GM23338 (cell line): ENCODE measurements at regions not wholly inside any gene's neighbourhood (a gene's known extent, or its start where the extent isn't known, plus 50 kb on each side); places are given as distances from the start of the nearest gene placed in this dataset.

ENCODE experiments used
- ATAC-seq: fragments of 200-7000 bp; cut with Tn5 transposase; 3 replicates; pipeline ENCODE4 v1.9.1; 2020
- DNase-seq: peaks from one replicate; pipeline ENCODE4 v3.0.0-alpha.2; 2015; ENCODE audit warnings: low spot score
- H2AFZ ChIP-seq: fragments of 200-600 bp; sonication (generic); 2 replicates; pipeline ENCODE4 v1.8.0; 2016; ENCODE audit warnings: antibody characterized with exemption, mild to moderate bottlenecking, moderate library complexity
- H3F3A ChIP-seq: fragments of 200-600 bp; sonication (generic); replicated peaks from 2 replicates; pipeline ENCODE4 v1.8.0; 2017; ENCODE audit warnings: antibody characterized with exemption, mixed run types, low read depth
- H3K27ac ChIP-seq: fragments of 200-600 bp; sonication (generic); 2 replicates; pipeline ENCODE4 v1.6.1; 2016; ENCODE audit warnings: low read depth
- H3K27me3 ChIP-seq: fragments of 200-600 bp; sonication (generic); 2 replicates; pipeline ENCODE4 v1.8.0; 2016; ENCODE audit warnings: mild to moderate bottlenecking, mixed run types, moderate library complexity; ENCODE audit not compliant: insufficient read depth
- H3K36me3 ChIP-seq: fragments of 200-600 bp; sonication (generic); 2 replicates; pipeline ENCODE4 v1.8.0; 2016; ENCODE audit warnings: mild to moderate bottlenecking; ENCODE audit not compliant: insufficient read depth
- H3K4me1 ChIP-seq: fragments of 200-600 bp; sonication (generic); 2 replicates; pipeline ENCODE4 v1.8.0; 2016; ENCODE audit warnings: mild to moderate bottlenecking, moderate library complexity; ENCODE audit not compliant: insufficient read depth
- H3K4me2 ChIP-seq: fragments of 200-600 bp; sonication (generic); 2 replicates; pipeline ENCODE4 v1.7.1; 2017; ENCODE audit warnings: mixed run types
- H3K4me3 ChIP-seq: fragments of 200-600 bp; sonication (generic); 2 replicates; pipeline ENCODE4 v1.6.1; 2016; ENCODE audit warnings: mixed run types
- H3K79me2 ChIP-seq: fragments of 200-600 bp; sonication (generic); replicated peaks from 2 replicates; pipeline ENCODE4 v1.8.0; 2017; ENCODE audit warnings: mild to moderate bottlenecking; ENCODE audit not compliant: insufficient read depth
- H3K9me2 ChIP-seq: fragments of 200-600 bp; sonication (generic); 2 replicates; pipeline ENCODE4 v1.8.0; 2017; ENCODE audit not compliant: insufficient read depth
- H4K20me1 ChIP-seq: fragments of 200-600 bp; sonication (generic); replicated peaks from 2 replicates; pipeline ENCODE4 v1.8.0; 2017; ENCODE audit warnings: mild to moderate bottlenecking; ENCODE audit not compliant: insufficient read depth
- H3K27ac Mint-ChIP-seq: 2 replicates; pipeline ENCODE4 v1.8.0; 2020; ENCODE audit warnings: inconsistent platforms, mild to moderate bottlenecking, moderate library complexity, mixed read lengths
- H3K27me3 Mint-ChIP-seq: 3 replicates; pipeline ENCODE4 v1.8.0; 2022; ENCODE audit warnings: low read depth, mild to moderate bottlenecking, moderate library complexity, mixed read lengths, inconsistent platforms; ENCODE audit not compliant: insufficient read depth, poor library complexity
- H3K36me3 Mint-ChIP-seq: 3 replicates; pipeline ENCODE4 v1.8.0; 2021; ENCODE audit warnings: low read depth, mild to moderate bottlenecking, inconsistent platforms, moderate library complexity, mixed read lengths
- H3K4me1 Mint-ChIP-seq: 3 replicates; pipeline ENCODE4 v1.8.0; 2020; ENCODE audit warnings: mild to moderate bottlenecking, inconsistent platforms, mixed read lengths
- H3K4me3 Mint-ChIP-seq: 3 replicates; pipeline ENCODE4 v1.8.0; 2021; ENCODE audit warnings: moderate library complexity, mild to moderate bottlenecking, inconsistent platforms, mixed read lengths
- H3K9me3 Mint-ChIP-seq: 3 replicates; pipeline ENCODE4 v1.8.0; 2020; ENCODE audit warnings: moderate library complexity, mild to moderate bottlenecking, inconsistent platforms, mixed read lengths
- CREB1 ChIP-seq: fragments of 250-450 bp; sonication (Bioruptor Pico); IDR thresholded peaks from 2 replicates; pipeline ENCODE4 v1.5.0; 2020; ENCODE audit warnings: low read depth, mild to moderate bottlenecking, moderate library complexity
- EZH2 ChIP-seq: fragments of 200-600 bp; sonication (generic); IDR thresholded peaks from one replicate; pipeline ENCODE4 v1.8.0; 2017; ENCODE audit warnings: antibody characterized with exemption, mild to moderate bottlenecking, low read depth; ENCODE audit not compliant: unreplicated experiment
- POLR2AphosphoS5 ChIP-seq: IDR thresholded peaks from 2 replicates; pipeline ENCODE4 v1.6.1; 2016; ENCODE audit warnings: antibody characterized with exemption, low read depth
- STAT1 ChIP-seq: IDR thresholded peaks from one replicate; pipeline ENCODE4 v1.6.1; 2016; ENCODE audit warnings: antibody characterized with exemption; ENCODE audit not compliant: unreplicated experiment
- ZNF114 ChIP-seq: fragments of 250-450 bp; sonication (Bioruptor Pico); IDR thresholded peaks from 2 replicates; pipeline ENCODE4 v1.5.0; 2020; ENCODE audit warnings: mild to moderate bottlenecking, moderate library complexity
- ZNF331 ChIP-seq: fragments of 250-450 bp; sonication (Bioruptor Pico); IDR thresholded peaks from 2 replicates; pipeline ENCODE4 v1.5.0; 2020; ENCODE audit warnings: low read depth, mild to moderate bottlenecking, moderate library complexity
- TF ChIP-seq, protein P1 (sequence below): IDR thresholded peaks from one replicate; pipeline ENCODE4 v1.6.1; 2018; ENCODE audit warnings: antibody characterized with exemption; ENCODE audit not compliant: unreplicated experiment
- TF ChIP-seq, protein P2 (sequence below): fragments of 250-450 bp; sonication (Bioruptor Pico); IDR thresholded peaks from 2 replicates; pipeline ENCODE4 v1.5.0; 2020; ENCODE audit warnings: mild to moderate bottlenecking, moderate library complexity
- TF ChIP-seq, protein P3 (sequence below), 2 experiments: fragments of 200-600 bp in 1 of 2; sonication (generic) in 1 of 2; conservative IDR thresholded peaks; 2 replicates each; pipeline versions ENCODE4 v1.5.1 to v1.6.1; 2016 to 2017; ENCODE audit warnings: antibody characterized with exemption in 2 of 2, low read depth in 2 of 2, mild to moderate bottlenecking in 2 of 2, moderate library complexity in 1 of 2
- TF ChIP-seq, protein P4 (sequence below): IDR thresholded peaks from 2 replicates; pipeline ENCODE4 v1.6.1; 2016; ENCODE audit warnings: antibody characterized with exemption

GRCh38 chr9:99362321-99362720 lies 140.2 kb downstream of the SEC61B start:
- Mint-ChIP-seq H3K27me3 (peaks cover 3% of the 10 kb centered on the region), H3K27ac (no peak overlapping the region), H3K9me3 (no peaks in the 10 kb centered on the region), H3K36me3 (no peaks in the 10 kb centered on the region), H3K4me1 (peaks cover 5% of the 10 kb centered on the region), H3K4me3 (no peak overlapping the region)
- no peaks in the 10 kb centered on the region for H3K27me3 ChIP-seq
- TF ChIP-seq POLR2AphosphoS5 (no peak), ZNF331 (no peak), CREB1 (CRISPR knock-in tag) (no peak), STAT1 (no peak)
- no peaks in the 10 kb centered on the region for H3K9me2 ChIP-seq
- ATAC-seq (no peak), DNase-seq (no peak)
- H3K4me2 ChIP-seq: no peak overlapping the region
- no peak overlapping the region for H2AFZ ChIP-seq
- no peak overlapping the region for H3K27ac ChIP-seq
- no peaks in the 10 kb centered on the region for H3F3A ChIP-seq
- no peaks in the 10 kb centered on the region for H3K36me3 ChIP-seq
- no peak overlapping the region for H3K4me3 ChIP-seq
- H3K4me1 ChIP-seq: no peaks in the 10 kb centered on the region
- H4K20me1 ChIP-seq: no peaks in the 10 kb centered on the region
- no peaks in the 10 kb centered on the region for H3K79me2 ChIP-seq

DNA sequence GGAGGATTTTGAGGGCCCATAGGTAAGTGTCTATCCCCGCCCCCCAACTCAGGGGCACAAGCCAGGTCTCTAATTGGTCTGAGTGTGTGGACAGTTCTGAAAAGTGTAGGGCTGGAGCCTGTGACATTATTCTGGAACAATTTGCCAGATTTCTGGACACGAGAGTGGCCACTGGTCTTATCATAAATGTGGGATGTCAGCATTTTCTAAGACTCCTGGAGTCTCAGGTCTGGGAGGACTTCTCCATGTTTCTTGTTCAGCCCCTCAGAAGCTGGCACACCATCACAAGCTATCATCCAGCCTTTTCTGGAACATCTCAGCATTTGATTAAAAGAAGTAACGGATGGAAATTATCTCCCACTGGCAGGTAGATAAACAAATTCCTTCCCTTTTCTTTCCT lies 141.4 kb downstream of the SEC61B start:
- Mint-ChIP-seq H3K4me3 (no peak overlapping the region), H3K27ac (no peak overlapping the region), H3K27me3 (peaks cover 4% of the 10 kb centered on the region), H3K4me1 (peaks cover 9% of the 10 kb centered on the region), H3K36me3 (no peaks in the 10 kb centered on the region), H3K9me3 (no peaks in the 10 kb centered on the region)
- Histone ChIP-seq H3K27ac (no peak overlapping the region), H3K79me2 (no peaks in the 10 kb centered on the region), H2AFZ (no peak overlapping the region), H4K20me1 (no peaks in the 10 kb centered on the region), H3K27me3 (no peaks in the 10 kb centered on the region), H3K36me3 (no peaks in the 10 kb centered on the region), H3K9me2 (no peaks in the 10 kb centered on the region), H3F3A (no peaks in the 10 kb centered on the region), H3K4me2 (no peak overlapping the region), H3K4me1 (no peaks in the 10 kb centered on the region; the same call in 1 of the 2 replicates), H3K4me3 (no peak overlapping the region)
- no peak for DNase-seq
- no peak for ATAC-seq
- TF ChIP-seq ZNF331 (no peak), CREB1 (CRISPR knock-in tag) (no peak), POLR2AphosphoS5 (no peak), EZH2 (no peak), ZNF114 (no peak), STAT1 (no peak)
- TF ChIP-seq, protein P1, sequence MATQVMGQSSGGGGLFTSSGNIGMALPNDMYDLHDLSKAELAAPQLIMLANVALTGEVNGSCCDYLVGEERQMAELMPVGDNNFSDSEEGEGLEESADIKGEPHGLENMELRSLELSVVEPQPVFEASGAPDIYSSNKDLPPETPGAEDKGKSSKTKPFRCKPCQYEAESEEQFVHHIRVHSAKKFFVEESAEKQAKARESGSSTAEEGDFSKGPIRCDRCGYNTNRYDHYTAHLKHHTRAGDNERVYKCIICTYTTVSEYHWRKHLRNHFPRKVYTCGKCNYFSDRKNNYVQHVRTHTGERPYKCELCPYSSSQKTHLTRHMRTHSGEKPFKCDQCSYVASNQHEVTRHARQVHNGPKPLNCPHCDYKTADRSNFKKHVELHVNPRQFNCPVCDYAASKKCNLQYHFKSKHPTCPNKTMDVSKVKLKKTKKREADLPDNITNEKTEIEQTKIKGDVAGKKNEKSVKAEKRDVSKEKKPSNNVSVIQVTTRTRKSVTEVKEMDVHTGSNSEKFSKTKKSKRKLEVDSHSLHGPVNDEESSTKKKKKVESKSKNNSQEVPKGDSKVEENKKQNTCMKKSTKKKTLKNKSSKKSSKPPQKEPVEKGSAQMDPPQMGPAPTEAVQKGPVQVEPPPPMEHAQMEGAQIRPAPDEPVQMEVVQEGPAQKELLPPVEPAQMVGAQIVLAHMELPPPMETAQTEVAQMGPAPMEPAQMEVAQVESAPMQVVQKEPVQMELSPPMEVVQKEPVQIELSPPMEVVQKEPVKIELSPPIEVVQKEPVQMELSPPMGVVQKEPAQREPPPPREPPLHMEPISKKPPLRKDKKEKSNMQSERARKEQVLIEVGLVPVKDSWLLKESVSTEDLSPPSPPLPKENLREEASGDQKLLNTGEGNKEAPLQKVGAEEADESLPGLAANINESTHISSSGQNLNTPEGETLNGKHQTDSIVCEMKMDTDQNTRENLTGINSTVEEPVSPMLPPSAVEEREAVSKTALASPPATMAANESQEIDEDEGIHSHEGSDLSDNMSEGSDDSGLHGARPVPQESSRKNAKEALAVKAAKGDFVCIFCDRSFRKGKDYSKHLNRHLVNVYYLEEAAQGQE: no peak
- TF ChIP-seq, protein P2, sequence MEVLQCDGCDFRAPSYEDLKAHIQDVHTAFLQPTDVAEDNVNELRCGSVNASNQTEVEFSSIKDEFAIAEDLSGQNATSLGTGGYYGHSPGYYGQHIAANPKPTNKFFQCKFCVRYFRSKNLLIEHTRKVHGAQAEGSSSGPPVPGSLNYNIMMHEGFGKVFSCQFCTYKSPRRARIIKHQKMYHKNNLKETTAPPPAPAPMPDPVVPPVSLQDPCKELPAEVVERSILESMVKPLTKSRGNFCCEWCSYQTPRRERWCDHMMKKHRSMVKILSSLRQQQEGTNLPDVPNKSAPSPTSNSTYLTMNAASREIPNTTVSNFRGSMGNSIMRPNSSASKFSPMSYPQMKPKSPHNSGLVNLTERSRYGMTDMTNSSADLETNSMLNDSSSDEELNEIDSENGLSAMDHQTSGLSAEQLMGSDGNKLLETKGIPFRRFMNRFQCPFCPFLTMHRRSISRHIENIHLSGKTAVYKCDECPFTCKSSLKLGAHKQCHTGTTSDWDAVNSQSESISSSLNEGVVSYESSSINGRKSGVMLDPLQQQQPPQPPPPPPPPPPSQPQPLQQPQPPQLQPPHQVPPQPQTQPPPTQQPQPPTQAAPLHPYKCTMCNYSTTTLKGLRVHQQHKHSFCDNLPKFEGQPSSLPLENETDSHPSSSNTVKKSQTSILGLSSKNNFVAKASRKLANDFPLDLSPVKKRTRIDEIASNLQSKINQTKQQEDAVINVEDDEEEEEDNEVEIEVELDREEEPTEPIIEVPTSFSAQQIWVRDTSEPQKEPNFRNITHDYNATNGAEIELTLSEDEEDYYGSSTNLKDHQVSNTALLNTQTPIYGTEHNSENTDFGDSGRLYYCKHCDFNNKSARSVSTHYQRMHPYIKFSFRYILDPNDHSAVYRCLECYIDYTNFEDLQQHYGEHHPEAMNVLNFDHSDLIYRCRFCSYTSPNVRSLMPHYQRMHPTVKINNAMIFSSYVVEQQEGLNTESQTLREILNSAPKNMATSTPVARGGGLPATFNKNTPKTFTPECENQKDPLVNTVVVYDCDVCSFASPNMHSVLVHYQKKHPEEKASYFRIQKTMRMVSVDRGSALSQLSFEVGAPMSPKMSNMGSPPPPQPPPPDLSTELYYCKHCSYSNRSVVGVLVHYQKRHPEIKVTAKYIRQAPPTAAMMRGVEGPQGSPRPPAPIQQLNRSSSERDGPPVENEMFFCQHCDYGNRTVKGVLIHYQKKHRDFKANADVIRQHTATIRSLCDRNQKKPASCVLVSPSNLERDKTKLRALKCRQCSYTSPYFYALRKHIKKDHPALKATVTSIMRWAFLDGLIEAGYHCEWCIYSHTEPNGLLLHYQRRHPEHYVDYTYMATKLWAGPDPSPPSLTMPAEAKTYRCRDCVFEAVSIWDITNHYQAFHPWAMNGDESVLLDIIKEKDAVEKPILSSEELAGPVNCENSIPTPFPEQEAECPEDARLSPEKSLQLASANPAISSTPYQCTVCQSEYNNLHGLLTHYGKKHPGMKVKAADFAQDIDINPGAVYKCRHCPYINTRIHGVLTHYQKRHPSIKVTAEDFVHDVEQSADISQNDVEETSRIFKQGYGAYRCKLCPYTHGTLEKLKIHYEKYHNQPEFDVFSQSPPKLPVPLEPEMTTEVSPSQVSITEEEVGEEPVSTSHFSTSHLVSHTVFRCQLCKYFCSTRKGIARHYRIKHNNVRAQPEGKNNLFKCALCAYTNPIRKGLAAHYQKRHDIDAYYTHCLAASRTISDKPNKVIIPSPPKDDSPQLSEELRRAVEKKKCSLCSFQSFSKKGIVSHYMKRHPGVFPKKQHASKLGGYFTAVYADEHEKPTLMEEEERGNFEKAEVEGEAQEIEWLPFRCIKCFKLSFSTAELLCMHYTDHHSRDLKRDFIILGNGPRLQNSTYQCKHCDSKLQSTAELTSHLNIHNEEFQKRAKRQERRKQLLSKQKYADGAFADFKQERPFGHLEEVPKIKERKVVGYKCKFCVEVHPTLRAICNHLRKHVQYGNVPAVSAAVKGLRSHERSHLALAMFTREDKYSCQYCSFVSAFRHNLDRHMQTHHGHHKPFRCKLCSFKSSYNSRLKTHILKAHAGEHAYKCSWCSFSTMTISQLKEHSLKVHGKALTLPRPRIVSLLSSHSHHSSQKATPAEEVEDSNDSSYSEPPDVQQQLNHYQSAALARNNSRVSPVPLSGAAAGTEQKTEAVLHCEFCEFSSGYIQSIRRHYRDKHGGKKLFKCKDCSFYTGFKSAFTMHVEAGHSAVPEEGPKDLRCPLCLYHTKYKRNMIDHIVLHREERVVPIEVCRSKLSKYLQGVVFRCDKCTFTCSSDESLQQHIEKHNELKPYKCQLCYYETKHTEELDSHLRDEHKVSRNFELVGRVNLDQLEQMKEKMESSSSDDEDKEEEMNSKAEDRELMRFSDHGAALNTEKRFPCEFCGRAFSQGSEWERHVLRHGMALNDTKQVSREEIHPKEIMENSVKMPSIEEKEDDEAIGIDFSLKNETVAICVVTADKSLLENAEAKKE (CRISPR knock-in tag): no peak
- TF ChIP-seq, protein P3, sequence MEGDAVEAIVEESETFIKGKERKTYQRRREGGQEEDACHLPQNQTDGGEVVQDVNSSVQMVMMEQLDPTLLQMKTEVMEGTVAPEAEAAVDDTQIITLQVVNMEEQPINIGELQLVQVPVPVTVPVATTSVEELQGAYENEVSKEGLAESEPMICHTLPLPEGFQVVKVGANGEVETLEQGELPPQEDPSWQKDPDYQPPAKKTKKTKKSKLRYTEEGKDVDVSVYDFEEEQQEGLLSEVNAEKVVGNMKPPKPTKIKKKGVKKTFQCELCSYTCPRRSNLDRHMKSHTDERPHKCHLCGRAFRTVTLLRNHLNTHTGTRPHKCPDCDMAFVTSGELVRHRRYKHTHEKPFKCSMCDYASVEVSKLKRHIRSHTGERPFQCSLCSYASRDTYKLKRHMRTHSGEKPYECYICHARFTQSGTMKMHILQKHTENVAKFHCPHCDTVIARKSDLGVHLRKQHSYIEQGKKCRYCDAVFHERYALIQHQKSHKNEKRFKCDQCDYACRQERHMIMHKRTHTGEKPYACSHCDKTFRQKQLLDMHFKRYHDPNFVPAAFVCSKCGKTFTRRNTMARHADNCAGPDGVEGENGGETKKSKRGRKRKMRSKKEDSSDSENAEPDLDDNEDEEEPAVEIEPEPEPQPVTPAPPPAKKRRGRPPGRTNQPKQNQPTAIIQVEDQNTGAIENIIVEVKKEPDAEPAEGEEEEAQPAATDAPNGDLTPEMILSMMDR (conservative IDR thresholded peaks at IDR 0.05; ENCODE audit: low read depth in 2 of 2): no peak
- TF ChIP-seq, protein P4, sequence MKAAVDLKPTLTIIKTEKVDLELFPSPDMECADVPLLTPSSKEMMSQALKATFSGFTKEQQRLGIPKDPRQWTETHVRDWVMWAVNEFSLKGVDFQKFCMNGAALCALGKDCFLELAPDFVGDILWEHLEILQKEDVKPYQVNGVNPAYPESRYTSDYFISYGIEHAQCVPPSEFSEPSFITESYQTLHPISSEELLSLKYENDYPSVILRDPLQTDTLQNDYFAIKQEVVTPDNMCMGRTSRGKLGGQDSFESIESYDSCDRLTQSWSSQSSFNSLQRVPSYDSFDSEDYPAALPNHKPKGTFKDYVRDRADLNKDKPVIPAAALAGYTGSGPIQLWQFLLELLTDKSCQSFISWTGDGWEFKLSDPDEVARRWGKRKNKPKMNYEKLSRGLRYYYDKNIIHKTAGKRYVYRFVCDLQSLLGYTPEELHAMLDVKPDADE: no peak
